Lower leg skin (tissue), 3 donors: ENCODE measurements at regions not wholly inside any gene's neighbourhood (a gene's known extent, or its start where the extent isn't known, plus 50 kb on each side); places are given as distances from the start of the nearest gene placed in this dataset.

Experiments used
- CTCF ChIP-seq, 3 donors: fragments of 450-650 bp; IDR thresholded peaks; one replicate each; pipeline ENCODE4 v1.5.1; 2016; ENCODE audit warnings: antibody characterized with exemption in 3 of 3, mild to moderate bottlenecking in 3 of 3, moderate library complexity in 2 of 3
- POLR2A ChIP-seq, 2 donors: fragments of 450-650 bp; IDR thresholded peaks; one replicate each; pipeline ENCODE4 v1.6.1; 2016 to 2017; ENCODE audit warnings: antibody characterized with exemption in 2 of 2, mild to moderate bottlenecking in 1 of 2, moderate library complexity in 1 of 2

GRCh38 chr2:121034551-121034950, 250.5 kb downstream of the TFCP2L1 start:
- TF ChIP-seq CTCF (IDR thresholded peaks at IDR 0.05) = no peak
- TF ChIP-seq POLR2A (IDR thresholded peaks at IDR 0.05) = no peak
